ENCODE measurements at regions not wholly inside any gene's neighbourhood (a gene's known extent, or its start where the extent isn't known, plus 50 kb on each side); places are given as distances from the start of the nearest gene placed in this dataset.

GRCh38 chr12:18955594-18955993 lies 173.9 kb upstream of the PLEKHA5 start:
- DNase-seq (ENCODE audit: low read depth), result no peak
- TF ChIP-seq CTCF (conservative IDR thresholded peaks at IDR 0.05; ENCODE audit: low read depth, low read length), result no peak
- H3K4me3 ChIP-seq (ENCODE audit: low read depth, low read length), result no peak overlapping the region

DNA sequence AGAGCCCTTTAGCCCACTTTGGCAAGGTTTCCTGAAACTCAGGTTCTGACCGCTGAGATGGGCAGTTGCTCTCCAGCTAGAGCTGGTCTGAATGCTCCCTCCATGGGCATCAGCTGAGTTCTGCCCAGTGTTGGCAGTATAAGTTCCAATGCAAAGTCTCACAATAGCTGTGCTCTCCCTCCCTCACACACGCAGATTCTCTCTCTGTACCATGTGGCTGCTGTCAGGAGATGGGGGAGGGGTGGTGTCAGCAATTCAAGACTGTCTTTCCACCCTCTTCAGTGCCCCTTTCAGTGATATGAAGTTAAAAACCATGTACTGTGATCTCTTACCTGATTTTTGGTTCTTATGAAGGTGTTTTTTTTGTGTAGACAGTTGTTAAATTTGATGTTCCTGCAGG lies 164.3 kb upstream of the PLEKHA5 start:
- no peak overlapping the region for H3K4me3 ChIP-seq (ENCODE audit: low read depth, low read length)
- no peak for DNase-seq (ENCODE audit: low read depth)
- no peak for TF ChIP-seq CTCF (conservative IDR thresholded peaks at IDR 0.05; ENCODE audit: low read depth, low read length)

- TF ChIP-seq CTCF (conservative IDR thresholded peaks at IDR 0.05; ENCODE audit: low read depth, low read length), result no peak
- H3K4me3 ChIP-seq (ENCODE audit: low read depth, low read length), result no peak overlapping the region
- DNase-seq (ENCODE audit: low read depth), result no peak
Observed at GRCh38 chr12:18966954-18967353, 162.6 kb upstream of the PLEKHA5 start.

GRCh38 chr12:18967814-18968213 lies 161.7 kb upstream of the PLEKHA5 start:
- H3K4me3 ChIP-seq (ENCODE audit: low read depth, low read length), result no peak overlapping the region
- TF ChIP-seq CTCF (conservative IDR thresholded peaks at IDR 0.05; ENCODE audit: low read depth, low read length), result no peak
- no peak for DNase-seq (ENCODE audit: low read depth)

- no peak for TF ChIP-seq CTCF (conservative IDR thresholded peaks at IDR 0.05; ENCODE audit: low read depth, low read length)
- H3K4me3 ChIP-seq (ENCODE audit: low read depth, low read length), result no peak overlapping the region
- DNase-seq (ENCODE audit: low read depth), result no peak
Observed at GRCh38 chr12:18969512-18969911, 160.0 kb upstream of the PLEKHA5 start.

- no peak for TF ChIP-seq CTCF (conservative IDR thresholded peaks at IDR 0.05; ENCODE audit: low read depth, low read length)
- H3K4me3 ChIP-seq (ENCODE audit: low read depth, low read length), result no peak overlapping the region
- DNase-seq (ENCODE audit: low read depth), result no peak
Observed at GRCh38 chr12:18970603-18971002, 158.9 kb upstream of the PLEKHA5 start.

- no peak overlapping the region for H3K4me3 ChIP-seq (ENCODE audit: low read depth, low read length)
- no peak for DNase-seq (ENCODE audit: low read depth)
- no peak for TF ChIP-seq CTCF (conservative IDR thresholded peaks at IDR 0.05; ENCODE audit: low read depth, low read length)
Observed at GRCh38 chr12:18971932-18972331, 157.6 kb upstream of the PLEKHA5 start.
